GM10266 (cell line): ENCODE measurements at regions not wholly inside any gene's neighbourhood (a gene's known extent, or its start where the extent isn't known, plus 50 kb on each side); places are given as distances from the start of the nearest gene placed in this dataset.

ENCODE experiments used
- DNase-seq: peaks from one replicate; pipeline ENCODE4 v3.0.0; 2012; ENCODE audit errors: extremely low spot score
- TF ChIP-seq, protein P1 (sequence below): IDR thresholded peaks from 2 replicates; pipeline ENCODE4 v1.5.1; 2012; ENCODE audit warnings: mild to moderate bottlenecking, low read depth; ENCODE audit not compliant: control insufficient read depth, insufficient read depth; ENCODE audit errors: missing control alignments

DNA sequence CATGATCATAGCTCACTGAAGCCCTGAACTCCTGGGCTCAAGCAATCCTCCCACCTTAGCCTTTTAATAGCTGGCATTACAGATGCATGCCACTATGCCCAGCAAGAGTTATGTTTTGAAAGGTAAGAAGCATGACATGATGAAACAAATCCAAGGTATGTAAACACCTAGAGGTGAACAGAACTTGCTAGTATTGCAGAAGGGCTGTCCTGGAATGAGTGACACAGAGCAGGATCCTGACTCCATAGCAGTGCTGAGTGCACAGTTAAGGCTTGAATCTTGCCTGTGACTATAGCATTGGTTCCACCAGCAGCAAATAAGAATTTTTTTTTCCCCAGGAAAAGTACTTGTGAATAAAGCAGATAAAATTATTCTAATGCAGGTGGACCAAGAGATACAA is 309.5 kb downstream of the PIK3C3 start:
- no peak for DNase-seq
- TF ChIP-seq, protein P1, sequence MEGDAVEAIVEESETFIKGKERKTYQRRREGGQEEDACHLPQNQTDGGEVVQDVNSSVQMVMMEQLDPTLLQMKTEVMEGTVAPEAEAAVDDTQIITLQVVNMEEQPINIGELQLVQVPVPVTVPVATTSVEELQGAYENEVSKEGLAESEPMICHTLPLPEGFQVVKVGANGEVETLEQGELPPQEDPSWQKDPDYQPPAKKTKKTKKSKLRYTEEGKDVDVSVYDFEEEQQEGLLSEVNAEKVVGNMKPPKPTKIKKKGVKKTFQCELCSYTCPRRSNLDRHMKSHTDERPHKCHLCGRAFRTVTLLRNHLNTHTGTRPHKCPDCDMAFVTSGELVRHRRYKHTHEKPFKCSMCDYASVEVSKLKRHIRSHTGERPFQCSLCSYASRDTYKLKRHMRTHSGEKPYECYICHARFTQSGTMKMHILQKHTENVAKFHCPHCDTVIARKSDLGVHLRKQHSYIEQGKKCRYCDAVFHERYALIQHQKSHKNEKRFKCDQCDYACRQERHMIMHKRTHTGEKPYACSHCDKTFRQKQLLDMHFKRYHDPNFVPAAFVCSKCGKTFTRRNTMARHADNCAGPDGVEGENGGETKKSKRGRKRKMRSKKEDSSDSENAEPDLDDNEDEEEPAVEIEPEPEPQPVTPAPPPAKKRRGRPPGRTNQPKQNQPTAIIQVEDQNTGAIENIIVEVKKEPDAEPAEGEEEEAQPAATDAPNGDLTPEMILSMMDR, result no peak

DNA sequence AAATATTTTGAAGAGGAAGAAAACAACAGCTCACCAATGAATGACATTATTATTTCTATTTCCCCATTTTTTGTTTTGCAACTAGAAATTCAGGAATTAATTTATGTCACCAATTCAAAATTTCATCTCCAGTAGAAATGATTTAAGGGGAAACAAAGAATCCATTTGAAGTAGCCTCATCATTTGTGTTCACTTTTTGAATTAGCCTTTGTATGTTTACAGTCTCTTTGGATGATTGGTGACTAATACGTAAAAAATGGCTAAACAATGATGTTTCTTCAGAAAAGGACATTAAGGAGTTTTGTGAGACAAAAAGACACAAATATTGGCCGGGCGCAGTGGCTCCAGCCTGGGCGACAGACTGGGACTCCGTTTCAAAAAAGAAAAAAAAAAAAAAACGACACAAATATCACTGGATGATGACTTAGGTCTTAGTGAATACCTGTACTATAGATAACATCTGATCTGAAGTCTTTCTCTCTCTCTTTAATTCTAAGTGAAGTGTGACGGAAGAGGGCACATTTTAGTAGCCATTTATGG is 313.2 kb downstream of the PIK3C3 start:
- DNase-seq, result no peak
- TF ChIP-seq, protein P1, result no peak

DNA sequence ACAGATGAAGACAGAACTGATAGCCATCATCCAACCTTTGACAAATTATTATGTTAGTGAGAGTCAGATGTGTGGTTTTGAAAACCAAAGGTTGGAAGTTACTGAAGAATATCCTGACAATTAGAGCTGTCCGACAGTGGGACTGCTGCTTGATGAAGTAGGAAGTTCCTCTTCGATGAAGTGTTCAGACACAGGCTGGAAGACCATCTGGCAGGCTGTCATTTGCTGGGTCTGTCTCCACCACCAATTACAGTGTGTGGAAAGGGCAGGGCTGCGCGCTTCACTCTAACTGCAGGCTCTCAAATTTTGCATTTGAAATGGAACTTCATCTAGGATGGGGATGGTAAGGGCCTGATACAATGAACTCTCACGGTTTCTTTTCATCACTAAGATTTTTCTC is 313.8 kb downstream of the PIK3C3 start:
- DNase-seq, result no peak
- TF ChIP-seq, protein P1, result no peak

DNA sequence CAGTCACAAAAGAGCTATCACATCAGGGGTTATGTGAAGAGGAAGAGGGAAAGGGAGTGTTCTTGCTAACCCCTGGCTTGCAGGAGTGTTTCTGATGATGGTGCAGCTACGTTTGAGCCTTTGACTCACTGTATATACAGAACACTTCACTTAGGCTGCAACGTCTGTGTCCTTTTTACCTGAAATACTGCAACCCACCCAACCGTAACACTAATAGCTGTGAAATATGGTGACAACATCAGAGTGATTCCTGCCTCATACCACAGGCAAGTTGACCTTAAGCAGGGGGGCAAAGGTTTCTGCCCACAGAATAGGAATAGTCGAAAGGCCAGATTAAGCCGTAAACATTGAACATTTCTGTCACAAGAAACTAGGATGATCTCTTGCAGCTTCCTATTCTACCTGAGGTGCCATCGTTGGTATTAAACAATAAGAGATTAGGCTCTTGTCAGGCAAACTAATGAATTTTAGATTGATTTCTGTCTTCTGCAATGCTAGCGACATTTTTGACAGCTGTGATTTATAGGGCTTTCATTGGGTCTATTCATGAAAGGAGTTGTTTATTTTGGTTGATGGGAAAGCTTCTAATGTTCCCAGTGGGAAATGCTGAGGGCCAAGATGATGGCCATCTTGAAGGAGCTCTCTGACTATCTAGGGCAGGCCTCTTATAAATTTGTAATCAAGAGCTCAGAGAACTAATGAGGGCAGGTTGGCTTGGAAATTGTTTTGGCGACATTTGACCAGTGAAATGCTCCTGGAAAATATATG is 316.8 kb downstream of the PIK3C3 start:
- TF ChIP-seq, protein P1, result no peak
- no peak for DNase-seq

DNA sequence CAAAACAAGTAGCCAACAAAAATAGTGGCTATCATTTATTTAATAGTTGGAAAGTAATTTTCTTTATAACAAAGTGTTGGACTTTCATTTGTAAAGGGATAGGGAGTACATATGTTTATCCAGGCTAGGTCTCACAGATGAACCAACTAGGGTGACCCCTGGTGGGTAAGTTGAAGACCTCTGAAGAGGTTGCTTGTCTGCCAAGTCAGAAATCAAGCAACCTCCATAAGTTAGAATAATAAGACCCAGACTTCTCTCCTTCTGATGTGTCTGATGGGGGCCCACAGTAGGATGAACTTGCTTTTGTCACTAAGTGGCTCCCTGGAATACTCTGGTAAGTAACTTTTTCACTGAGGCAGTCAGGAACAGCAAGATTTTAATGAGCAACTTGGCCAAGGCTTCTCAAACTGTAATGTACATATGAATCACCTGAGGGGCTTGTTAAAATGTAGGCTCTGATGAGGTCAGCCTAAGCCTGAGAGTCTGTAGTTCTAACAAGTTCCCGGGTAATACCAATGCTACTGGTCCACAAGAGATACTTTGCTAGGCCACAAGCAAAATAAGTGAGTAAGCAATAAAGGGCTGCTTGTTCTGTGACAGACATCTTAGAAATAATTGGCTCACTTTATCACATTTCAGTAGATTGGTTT is 319.6 kb downstream of the PIK3C3 start:
- TF ChIP-seq, protein P1, result peak; percentile 38
- peak; percentile 11 for DNase-seq

DNA sequence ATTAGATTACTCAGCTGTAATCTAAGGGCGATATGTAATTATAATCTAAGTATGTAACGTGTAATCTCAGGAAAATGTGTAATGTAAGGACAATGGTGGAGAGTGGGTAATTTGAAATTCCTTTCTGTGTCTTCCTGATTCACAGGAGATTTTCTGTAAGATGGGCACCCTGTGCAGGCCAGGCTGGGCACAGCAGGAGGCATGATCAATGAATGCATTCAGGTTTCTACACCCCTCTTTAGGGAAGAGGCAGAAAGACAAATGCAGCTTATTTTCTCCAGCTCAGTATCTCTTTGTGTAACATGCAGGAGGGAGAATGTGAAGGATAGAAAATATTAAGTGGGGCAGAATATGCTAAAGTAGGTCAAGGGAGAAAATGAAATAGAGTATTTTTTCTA is 320.1 kb downstream of the PIK3C3 start:
- DNase-seq, result no peak
- TF ChIP-seq, protein P1, result no peak
